Nephron progenitor cell (in vitro differentiated cells): ENCODE measurements at regions not wholly inside any gene's neighbourhood (a gene's known extent, or its start where the extent isn't known, plus 50 kb on each side); places are given as distances from the start of the nearest gene placed in this dataset.

ENCODE experiments used
- DNase-seq: peaks from one replicate; pipeline ENCODE4 v3.0.0; 2021
- H3K27ac Mint-ChIP-seq: 2 replicates; pipeline ENCODE4 v1.8.0; 2021; ENCODE audit warnings: mild to moderate bottlenecking, moderate library complexity, mixed read lengths
- H3K27me3 Mint-ChIP-seq: 2 replicates; pipeline ENCODE4 v1.8.0; 2021; ENCODE audit warnings: mild to moderate bottlenecking, low read depth, mixed read lengths; ENCODE audit not compliant: poor library complexity
- H3K36me3 Mint-ChIP-seq: 2 replicates; pipeline ENCODE4 v1.8.0; 2021; ENCODE audit warnings: low read depth, mixed read lengths
- H3K4me1 Mint-ChIP-seq: 2 replicates; pipeline ENCODE4 v1.8.0; 2021; ENCODE audit warnings: mixed read lengths
- H3K4me3 Mint-ChIP-seq: 2 replicates; pipeline ENCODE4 v1.8.0; 2021; ENCODE audit warnings: mild to moderate bottlenecking, moderate library complexity, mixed read lengths
- H3K9me3 Mint-ChIP-seq: 2 replicates; pipeline ENCODE4 v1.8.0; 2021; ENCODE audit warnings: mild to moderate bottlenecking, moderate library complexity, mixed read lengths
- TF ChIP-seq, protein P1 (sequence below): fragments of 200-600 bp; sonication (generic); IDR thresholded peaks from 2 replicates; pipeline ENCODE4 v1.5.0; 2021; ENCODE audit warnings: antibody characterized with exemption

DNA sequence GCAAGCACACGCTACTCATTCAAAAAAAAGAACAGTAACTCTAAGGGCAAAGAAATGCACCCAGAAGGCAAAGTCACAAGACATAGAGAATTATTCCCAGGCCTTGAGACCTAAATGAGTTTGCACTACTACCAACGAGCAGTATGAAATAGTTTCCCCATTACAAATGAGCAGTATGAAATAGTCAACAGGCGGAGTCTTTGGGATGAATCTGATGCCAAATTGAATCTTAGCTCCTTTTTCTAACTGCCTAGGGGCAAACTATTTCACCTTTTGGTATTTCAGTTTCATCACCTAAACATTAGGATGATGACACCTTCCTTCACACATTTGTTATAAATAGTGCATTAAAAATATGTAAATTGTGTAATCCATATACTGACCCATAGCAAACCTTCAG is 213.0 kb upstream of the FAT4 start:
- Mint-ChIP-seq H3K36me3 (no peaks in the 10 kb centered on the region), H3K27ac (no peak overlapping the region), H3K4me1 (peaks cover 6% of the 10 kb centered on the region), H3K4me3 (no peak overlapping the region), H3K9me3 (no peaks in the 10 kb centered on the region), H3K27me3 (no peaks in the 10 kb centered on the region)
- DNase-seq: no peak
- TF ChIP-seq, protein P1, sequence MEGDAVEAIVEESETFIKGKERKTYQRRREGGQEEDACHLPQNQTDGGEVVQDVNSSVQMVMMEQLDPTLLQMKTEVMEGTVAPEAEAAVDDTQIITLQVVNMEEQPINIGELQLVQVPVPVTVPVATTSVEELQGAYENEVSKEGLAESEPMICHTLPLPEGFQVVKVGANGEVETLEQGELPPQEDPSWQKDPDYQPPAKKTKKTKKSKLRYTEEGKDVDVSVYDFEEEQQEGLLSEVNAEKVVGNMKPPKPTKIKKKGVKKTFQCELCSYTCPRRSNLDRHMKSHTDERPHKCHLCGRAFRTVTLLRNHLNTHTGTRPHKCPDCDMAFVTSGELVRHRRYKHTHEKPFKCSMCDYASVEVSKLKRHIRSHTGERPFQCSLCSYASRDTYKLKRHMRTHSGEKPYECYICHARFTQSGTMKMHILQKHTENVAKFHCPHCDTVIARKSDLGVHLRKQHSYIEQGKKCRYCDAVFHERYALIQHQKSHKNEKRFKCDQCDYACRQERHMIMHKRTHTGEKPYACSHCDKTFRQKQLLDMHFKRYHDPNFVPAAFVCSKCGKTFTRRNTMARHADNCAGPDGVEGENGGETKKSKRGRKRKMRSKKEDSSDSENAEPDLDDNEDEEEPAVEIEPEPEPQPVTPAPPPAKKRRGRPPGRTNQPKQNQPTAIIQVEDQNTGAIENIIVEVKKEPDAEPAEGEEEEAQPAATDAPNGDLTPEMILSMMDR: no peak

DNA sequence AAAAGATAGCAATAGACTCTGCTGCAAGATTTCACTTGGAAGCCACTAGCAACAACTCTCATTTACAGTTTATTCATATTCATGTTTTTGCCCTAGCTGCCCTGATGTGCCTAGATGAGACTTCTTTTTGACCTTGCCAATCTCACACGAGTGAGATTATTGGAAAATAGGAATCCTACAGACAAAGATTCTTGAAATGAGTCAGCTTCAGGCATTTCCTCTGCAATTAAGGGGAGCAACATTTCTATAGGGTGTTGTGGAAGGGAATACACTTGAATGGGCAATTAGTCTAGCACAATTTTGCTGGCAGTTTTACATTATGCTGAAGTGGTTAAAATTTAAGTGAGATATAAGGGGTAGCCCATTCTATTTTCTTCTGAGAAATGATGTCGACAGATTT is 217.0 kb upstream of the FAT4 start:
- Mint-ChIP-seq H3K27me3 (no peaks in the 10 kb centered on the region), H3K27ac (no peak overlapping the region), H3K36me3 (no peaks in the 10 kb centered on the region), H3K4me1 (no peaks in the 10 kb centered on the region), H3K9me3 (no peaks in the 10 kb centered on the region), H3K4me3 (no peak overlapping the region)
- TF ChIP-seq, protein P1: no peak
- no peak for DNase-seq

DNA sequence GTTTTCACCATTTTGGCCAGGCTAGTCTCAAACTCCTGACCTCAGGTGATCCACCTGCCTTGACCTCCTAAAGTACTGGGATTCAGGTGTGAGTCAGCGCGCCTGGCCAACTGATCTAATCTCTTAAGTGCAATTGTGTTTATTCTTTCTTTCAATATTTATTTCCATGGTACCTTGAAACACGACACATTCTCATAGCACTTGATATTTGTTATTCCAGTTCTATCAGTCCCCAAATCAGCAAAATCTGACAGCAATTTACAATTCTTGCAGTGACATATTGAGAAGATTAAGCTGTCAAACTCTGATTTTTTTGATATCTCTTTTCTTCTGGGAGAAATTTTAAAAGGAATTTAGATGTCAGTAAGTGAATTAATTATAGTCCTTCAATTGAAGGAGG is 218.1 kb upstream of the FAT4 start:
- H3K4me1 Mint-ChIP-seq: no peaks in the 10 kb centered on the region
- TF ChIP-seq, protein P1: no peak
- H3K27ac Mint-ChIP-seq: no peak overlapping the region
- H3K27me3 Mint-ChIP-seq: no peaks in the 10 kb centered on the region
- H3K36me3 Mint-ChIP-seq: no peaks in the 10 kb centered on the region
- H3K9me3 Mint-ChIP-seq: no peaks in the 10 kb centered on the region
- no peak for DNase-seq
- no peak overlapping the region for H3K4me3 Mint-ChIP-seq

DNA sequence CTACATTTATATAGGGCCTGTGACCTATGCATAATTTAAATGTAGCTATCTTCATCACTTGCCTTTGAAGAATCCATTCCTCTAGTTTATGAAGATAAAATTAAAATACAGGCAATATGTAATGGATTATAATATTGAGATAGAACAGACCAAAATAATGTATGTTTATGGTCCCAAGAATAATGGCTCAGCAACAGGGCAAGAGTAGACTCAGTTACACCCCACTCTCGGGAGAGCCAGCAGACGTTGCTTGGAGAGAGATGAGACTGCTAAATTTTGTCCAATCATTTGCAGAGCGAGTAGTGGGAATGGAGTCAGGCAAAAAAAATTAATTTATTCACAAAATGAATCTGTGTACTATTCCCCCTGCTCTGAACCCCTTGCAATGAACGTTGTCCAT is 223.2 kb upstream of the FAT4 start:
- TF ChIP-seq, protein P1: no peak
- Mint-ChIP-seq H3K4me3 (no peak overlapping the region), H3K9me3 (no peaks in the 10 kb centered on the region), H3K27ac (no peak overlapping the region), H3K4me1 (no peaks in the 10 kb centered on the region), H3K36me3 (no peaks in the 10 kb centered on the region), H3K27me3 (no peaks in the 10 kb centered on the region)
- DNase-seq: no peak

DNA sequence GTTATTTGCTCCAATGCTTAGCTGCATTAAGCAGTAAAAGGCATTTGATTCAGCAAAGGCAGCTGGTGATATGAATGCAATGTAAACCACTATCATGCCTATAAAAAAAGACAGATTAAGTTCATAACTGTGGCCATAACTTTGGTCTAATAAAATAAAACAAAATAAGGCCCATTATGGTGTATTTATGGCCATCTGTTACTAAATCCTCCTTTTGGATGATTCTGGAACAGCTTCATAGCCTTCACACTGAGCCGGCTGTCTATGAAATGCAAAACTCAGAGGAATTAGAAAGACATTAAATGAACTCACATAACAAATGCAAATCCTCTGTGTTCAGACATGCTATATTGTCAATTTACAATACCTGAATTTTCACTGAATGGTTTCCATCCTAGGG is 223.7 kb upstream of the FAT4 start:
- Mint-ChIP-seq H3K27me3 (no peaks in the 10 kb centered on the region), H3K4me1 (no peaks in the 10 kb centered on the region), H3K27ac (no peak overlapping the region), H3K4me3 (no peak overlapping the region), H3K36me3 (no peaks in the 10 kb centered on the region), H3K9me3 (no peaks in the 10 kb centered on the region)
- TF ChIP-seq, protein P1: no peak
- DNase-seq: no peak

DNA sequence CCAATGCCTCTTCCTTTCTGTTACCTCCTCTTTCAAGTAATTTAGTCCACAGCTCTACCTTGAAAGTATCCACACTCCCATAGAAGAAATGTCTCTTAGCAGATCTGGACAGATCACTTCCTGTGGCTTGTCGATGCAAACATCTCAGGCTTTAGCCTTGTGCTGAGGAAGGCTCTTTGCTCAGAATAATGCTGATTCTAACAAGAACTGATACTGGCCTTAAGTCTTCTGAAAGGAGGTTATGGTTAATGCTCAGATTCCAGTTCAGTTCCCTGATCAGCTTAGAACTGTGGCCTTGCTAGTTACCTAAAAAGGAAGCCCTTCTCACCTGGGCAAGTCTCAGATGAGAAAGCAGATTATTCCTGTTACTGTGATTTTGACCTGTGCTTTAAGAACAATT is 230.1 kb upstream of the FAT4 start:
- Mint-ChIP-seq H3K9me3 (no peaks in the 10 kb centered on the region), H3K27me3 (no peaks in the 10 kb centered on the region), H3K4me3 (no peak overlapping the region), H3K27ac (peak overlapping the region; percentile 63), H3K36me3 (no peaks in the 10 kb centered on the region), H3K4me1 (peaks cover 18% of the 10 kb centered on the region)
- TF ChIP-seq, protein P1: no peak
- no peak for DNase-seq
